ENCODE measurements at regions not wholly inside any gene's neighbourhood (a gene's known extent, or its start where the extent isn't known, plus 50 kb on each side); places are given as distances from the start of the nearest gene placed in this dataset.

- DNase-seq (ENCODE audit: low spot score) (no peak), ATAC-seq (no peak), FAIRE-seq (no peak)
- no peak overlapping the region for H3K4me3 ChIP-seq (replicated peaks in 1 of 3; ENCODE audit: insufficient read depth in 1 of 3, low read depth in 2 of 3, low read length in 3 of 3)
- no peaks in the 10 kb centered on the region for H3K4me1 ChIP-seq (ENCODE audit: insufficient read depth, low read length)
- no peak overlapping the region for H3K9ac ChIP-seq (ENCODE audit: insufficient read depth, low read depth, low read length)
- H3K36me3 ChIP-seq (replicated peaks in 1 of 2; ENCODE audit: control insufficient read depth in 1 of 2, insufficient read depth in 2 of 2, low read length in 2 of 2): no peaks in the 10 kb centered on the region
- ChIA-PET CTCF (ENCODE audit: low intra/inter-chr PET ratio, low total read pairs) (no interaction called here), POLR2A (no interaction called here)
- TF ChIP-seq PHF5A (CRISPR knock-in tag; IDR thresholded peaks at IDR 0.05; ENCODE audit: low read depth, unreplicated experiment) (no peak), NFATC3 (CRISPR knock-in tag; IDR thresholded peaks at IDR 0.05) (no peak), ARNT (IDR thresholded peaks at IDR 0.05) (no peak), TEF (CRISPR knock-in tag; IDR thresholded peaks at IDR 0.05) (no peak), RFX5 (IDR thresholded peaks at IDR 0.05; ENCODE audit: low read depth, low read length) (no peak), MTF1 (CRISPR knock-in tag; IDR thresholded peaks at IDR 0.05) (no peak), ZSCAN30 (CRISPR knock-in tag; IDR thresholded peaks at IDR 0.05) (no peak), NAIF1 (CRISPR knock-in tag; IDR thresholded peaks at IDR 0.05; ENCODE audit: borderline replicate concordance) (no peak), ZNF205 (CRISPR knock-in tag; IDR thresholded peaks at IDR 0.05) (no peak), ZNF33B (CRISPR knock-in tag; IDR thresholded peaks at IDR 0.05) (no peak), GMEB1 (CRISPR knock-in tag; IDR thresholded peaks at IDR 0.05; ENCODE audit: borderline replicate concordance) (no peak), CBX5 (CRISPR knock-in tag; IDR thresholded peaks at IDR 0.05; ENCODE audit: borderline replicate concordance) (no peak)
- no peaks in the 10 kb centered on the region; a peak in 1 of 5 replicates for H3K27me3 ChIP-seq (ENCODE audit: control insufficient read depth in 1 of 2, insufficient read depth in 2 of 2, low read length in 2 of 2)
- intact Hi-C loops (cut with micrococcal nuclease; ENCODE audit: unreplicated experiment): no loop called here
- WGBS (ENCODE audit: low lambda C conversion rate): 24% methylated on average over 3 of the region's 3 CpGs
- no TSS peak for BruUV-seq (replicated peaks)
- H3K27ac ChIP-seq (ENCODE audit: extremely low read length, insufficient read depth, low read length): no peak overlapping the region
- in situ Hi-C loops (cut with HindIII; ENCODE audit: extremely low pct_ligation_motif_present, low pct_unique_long_range_greater_than_20kb): no loop called here
- no peaks in the 10 kb centered on the region for H3K9me3 ChIP-seq (ENCODE audit: low read length)
- H3K4me2 ChIP-seq (ENCODE audit: low read depth, low read length): no peak overlapping the region
- no peaks in the 10 kb centered on the region for H4K20me1 ChIP-seq (ENCODE audit: insufficient read depth, low read length)
- H2AFZ ChIP-seq (ENCODE audit: low read length): no peak overlapping the region
- H3K79me2 ChIP-seq (ENCODE audit: insufficient read depth, low read length): no peaks in the 10 kb centered on the region
Measured at GRCh38 chr5:9699681-9700080, 69.5 kb upstream of the TAS2R1 start.
